Lower leg skin (tissue), 3 donors: ENCODE measurements at regions not wholly inside any gene's neighbourhood (a gene's known extent, or its start where the extent isn't known, plus 50 kb on each side); places are given as distances from the start of the nearest gene placed in this dataset.

Source experiments
- POLR2A ChIP-seq, 2 donors: fragments of 450-650 bp; IDR thresholded peaks; one replicate each; pipeline ENCODE4 v1.6.1; 2016 to 2017; ENCODE audit warnings: antibody characterized with exemption in 2 of 2, mild to moderate bottlenecking in 1 of 2, moderate library complexity in 1 of 2
- TF ChIP-seq, protein P1 (sequence below), 3 donors: fragments of 450-650 bp; IDR thresholded peaks; one replicate each; pipeline ENCODE4 v1.5.1; 2016; ENCODE audit warnings: antibody characterized with exemption in 3 of 3, mild to moderate bottlenecking in 3 of 3, moderate library complexity in 2 of 3

- no peak for TF ChIP-seq POLR2A (IDR thresholded peaks at IDR 0.05)
- TF ChIP-seq, protein P1, sequence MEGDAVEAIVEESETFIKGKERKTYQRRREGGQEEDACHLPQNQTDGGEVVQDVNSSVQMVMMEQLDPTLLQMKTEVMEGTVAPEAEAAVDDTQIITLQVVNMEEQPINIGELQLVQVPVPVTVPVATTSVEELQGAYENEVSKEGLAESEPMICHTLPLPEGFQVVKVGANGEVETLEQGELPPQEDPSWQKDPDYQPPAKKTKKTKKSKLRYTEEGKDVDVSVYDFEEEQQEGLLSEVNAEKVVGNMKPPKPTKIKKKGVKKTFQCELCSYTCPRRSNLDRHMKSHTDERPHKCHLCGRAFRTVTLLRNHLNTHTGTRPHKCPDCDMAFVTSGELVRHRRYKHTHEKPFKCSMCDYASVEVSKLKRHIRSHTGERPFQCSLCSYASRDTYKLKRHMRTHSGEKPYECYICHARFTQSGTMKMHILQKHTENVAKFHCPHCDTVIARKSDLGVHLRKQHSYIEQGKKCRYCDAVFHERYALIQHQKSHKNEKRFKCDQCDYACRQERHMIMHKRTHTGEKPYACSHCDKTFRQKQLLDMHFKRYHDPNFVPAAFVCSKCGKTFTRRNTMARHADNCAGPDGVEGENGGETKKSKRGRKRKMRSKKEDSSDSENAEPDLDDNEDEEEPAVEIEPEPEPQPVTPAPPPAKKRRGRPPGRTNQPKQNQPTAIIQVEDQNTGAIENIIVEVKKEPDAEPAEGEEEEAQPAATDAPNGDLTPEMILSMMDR (IDR thresholded peaks at IDR 0.05) = no peak
Measured at GRCh38 chr2:21303876-21304275, 180.1 kb downstream of the TDRD15 start.
